ENCODE measurements at regions not wholly inside any gene's neighbourhood (a gene's known extent, or its start where the extent isn't known, plus 50 kb on each side); places are given as distances from the start of the nearest gene placed in this dataset.
"Not testable (repeated sequence)": the region's sequence is repeated elsewhere in the genome, so short reads cannot be mapped to it uniquely, and the experiment has no call there.

DNA sequence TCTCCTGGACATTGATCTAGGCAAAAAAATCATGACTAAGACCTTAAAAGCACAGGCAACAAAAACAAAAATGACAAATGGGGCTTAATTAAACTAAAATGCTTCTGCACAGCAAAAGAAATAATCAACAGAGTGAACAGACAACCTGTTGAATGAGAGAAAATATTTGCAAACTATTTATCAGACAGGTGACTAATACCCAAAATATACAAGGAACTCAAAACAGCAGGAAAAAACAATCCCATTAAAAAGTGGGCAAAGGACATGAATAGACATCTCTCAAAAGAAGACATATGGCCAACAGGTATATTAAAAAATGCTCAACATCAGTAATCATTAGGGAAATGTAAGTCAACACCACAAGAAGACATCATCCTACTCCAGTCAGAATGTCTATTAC lies 166.8 kb downstream of the MTERF1 start:
- TF ChIP-seq, protein P1, sequence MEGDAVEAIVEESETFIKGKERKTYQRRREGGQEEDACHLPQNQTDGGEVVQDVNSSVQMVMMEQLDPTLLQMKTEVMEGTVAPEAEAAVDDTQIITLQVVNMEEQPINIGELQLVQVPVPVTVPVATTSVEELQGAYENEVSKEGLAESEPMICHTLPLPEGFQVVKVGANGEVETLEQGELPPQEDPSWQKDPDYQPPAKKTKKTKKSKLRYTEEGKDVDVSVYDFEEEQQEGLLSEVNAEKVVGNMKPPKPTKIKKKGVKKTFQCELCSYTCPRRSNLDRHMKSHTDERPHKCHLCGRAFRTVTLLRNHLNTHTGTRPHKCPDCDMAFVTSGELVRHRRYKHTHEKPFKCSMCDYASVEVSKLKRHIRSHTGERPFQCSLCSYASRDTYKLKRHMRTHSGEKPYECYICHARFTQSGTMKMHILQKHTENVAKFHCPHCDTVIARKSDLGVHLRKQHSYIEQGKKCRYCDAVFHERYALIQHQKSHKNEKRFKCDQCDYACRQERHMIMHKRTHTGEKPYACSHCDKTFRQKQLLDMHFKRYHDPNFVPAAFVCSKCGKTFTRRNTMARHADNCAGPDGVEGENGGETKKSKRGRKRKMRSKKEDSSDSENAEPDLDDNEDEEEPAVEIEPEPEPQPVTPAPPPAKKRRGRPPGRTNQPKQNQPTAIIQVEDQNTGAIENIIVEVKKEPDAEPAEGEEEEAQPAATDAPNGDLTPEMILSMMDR (IDR thresholded peaks at IDR 0.05; ENCODE audit: insufficient read depth, low read depth, low read length, missing control alignments) = no peak
- no peak for DNase-seq (ENCODE audit: low read depth)
- no peak overlapping the region for H3K4me3 ChIP-seq (ENCODE audit: low read depth, low read length)

DNA sequence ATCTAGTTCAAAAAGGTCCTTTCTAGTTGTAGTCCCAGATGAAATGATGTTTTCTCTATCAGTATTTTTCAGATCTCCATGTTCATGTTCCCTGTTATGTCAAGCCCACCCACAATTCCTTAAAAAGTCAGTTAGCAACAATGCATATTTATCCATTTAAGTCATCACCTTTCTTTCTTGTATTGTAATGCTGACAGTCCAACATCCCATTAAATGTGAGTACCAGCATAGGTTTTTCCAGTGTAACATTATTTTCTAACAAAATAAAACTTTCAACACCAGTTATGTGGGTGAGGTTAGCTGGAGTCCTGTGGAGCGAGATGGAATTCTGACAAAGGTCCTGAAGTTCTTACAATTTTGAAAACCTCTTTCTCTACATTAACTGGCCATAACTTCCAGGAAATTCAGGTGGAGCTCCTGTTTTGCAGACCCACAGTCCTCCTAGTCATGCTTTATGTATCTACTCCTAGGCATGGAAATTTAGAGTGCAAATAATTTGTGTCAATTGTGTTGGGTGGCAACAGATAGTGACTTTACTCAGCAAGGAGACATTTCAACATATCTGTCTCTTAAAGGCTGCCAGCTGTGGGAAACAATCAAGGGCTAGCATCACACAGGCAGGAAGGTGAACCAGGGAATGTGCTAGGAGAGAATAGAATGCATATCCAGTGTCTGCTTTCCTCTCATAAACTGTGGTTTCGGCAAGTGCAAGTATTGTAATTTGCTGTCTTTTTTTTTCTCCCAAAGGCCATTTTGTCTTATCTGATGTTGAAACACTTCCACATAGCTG lies 162.6 kb downstream of the MTERF1 start:
- TF ChIP-seq, protein P1 (IDR thresholded peaks at IDR 0.05; ENCODE audit: insufficient read depth, low read depth, low read length, missing control alignments) = no peak
- H3K4me3 ChIP-seq (ENCODE audit: low read depth, low read length) = no peak overlapping the region
- no peak for DNase-seq (ENCODE audit: low read depth)

DNA sequence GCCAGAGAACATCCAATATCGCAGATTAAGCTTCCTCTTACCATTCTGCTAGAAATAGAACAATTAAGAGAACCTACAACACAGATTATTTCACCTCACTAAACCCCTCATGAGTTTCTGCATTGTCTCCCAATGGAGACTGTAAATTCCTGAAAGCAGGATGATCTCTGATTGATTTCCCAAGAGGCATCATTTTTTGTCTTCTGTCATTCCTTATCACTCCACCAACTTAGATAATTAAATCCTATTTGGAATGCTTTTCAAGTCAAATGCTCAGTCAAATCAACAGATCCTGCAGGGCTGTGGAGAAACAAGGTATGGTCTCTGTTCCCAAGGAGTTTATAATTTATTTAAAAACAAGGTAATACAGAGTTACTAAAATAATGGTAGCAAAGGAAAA lies 161.5 kb downstream of the MTERF1 start:
- TF ChIP-seq, protein P1 (IDR thresholded peaks at IDR 0.05; ENCODE audit: insufficient read depth, low read depth, low read length, missing control alignments) = no peak
- no peak overlapping the region for H3K4me3 ChIP-seq (ENCODE audit: low read depth, low read length)
- DNase-seq (ENCODE audit: low read depth) = no peak

DNA sequence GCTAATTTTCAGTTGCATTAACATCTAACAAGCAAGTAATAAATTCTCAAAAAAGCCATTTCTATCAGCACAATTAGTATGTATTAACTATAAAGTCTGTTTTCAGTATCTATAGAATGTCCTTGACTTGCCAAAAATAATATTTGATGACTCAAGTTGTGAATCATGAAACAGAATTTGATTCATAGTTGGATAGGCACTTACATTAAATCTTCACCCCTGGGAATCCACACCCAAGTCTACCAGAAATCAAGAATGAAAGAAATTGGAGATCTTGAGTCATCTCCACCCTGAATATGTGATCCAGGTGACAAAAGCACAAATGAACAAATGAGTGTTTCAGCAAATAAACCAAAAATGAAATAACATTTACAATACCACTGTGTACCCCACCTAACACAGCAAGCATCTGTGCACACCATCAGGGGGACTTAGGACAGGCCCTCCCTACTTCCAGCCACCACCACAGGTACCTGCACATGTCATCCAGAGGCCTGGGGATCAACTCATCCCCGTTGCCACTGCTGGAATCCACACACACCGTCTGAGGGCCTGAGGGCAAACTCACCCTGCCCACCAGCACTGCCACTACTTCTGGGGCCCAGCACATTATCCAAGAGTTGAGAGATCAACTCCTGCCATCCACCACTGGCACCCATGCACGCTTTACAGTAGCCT lies 160.1 kb downstream of the MTERF1 start:
- no peak overlapping the region for H3K4me3 ChIP-seq (ENCODE audit: low read depth, low read length)
- TF ChIP-seq, protein P1 (IDR thresholded peaks at IDR 0.05; ENCODE audit: insufficient read depth, low read depth, low read length, missing control alignments) = no peak
- DNase-seq (ENCODE audit: low read depth) = no peak

DNA sequence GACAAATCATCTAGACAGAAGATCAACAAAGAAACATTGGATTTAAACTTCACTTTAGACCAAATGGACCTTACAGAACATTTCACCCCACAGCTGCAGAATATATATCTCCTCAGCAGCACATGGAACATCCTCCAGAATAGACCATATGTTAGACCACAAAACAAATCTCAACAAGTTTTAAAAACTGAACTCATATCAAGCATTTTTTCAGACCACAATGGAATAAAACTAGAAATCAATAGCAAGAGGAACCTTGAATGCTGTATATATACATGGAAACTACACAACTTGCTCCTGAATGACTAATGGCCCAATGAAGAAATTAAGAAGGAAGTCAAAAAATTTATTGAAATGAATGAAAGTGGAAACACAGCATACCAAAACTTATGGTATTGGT lies 157.7 kb downstream of the MTERF1 start:
- no peak for DNase-seq (ENCODE audit: low read depth)
- TF ChIP-seq, protein P1 (IDR thresholded peaks at IDR 0.05; ENCODE audit: insufficient read depth, low read depth, low read length, missing control alignments) = no peak
- H3K4me3 ChIP-seq (ENCODE audit: low read depth, low read length) = no peak overlapping the region

DNA sequence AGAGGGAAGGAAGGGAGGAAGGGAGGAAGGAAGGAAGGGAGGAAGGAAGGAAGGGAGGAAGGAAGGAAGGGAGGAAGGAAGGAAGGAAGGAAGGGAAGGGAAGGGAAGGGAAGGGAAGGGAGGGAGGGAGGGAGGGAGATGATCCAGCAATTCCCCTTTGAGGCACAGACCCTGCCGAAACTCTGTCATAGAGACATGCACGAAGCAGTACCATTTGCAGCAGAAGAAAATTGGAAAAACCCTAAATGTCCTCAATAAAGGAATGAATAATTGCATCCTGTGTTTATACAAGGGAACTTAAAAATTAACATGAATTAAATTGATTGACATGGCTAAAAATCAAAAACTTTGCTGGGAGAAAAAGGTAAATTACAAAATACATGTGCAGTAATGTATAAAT lies 151.5 kb downstream of the MTERF1 start:
- not testable (repeated sequence) for H3K4me3 ChIP-seq (ENCODE audit: low read depth, low read length); DNase-seq (ENCODE audit: low read depth)

DNA sequence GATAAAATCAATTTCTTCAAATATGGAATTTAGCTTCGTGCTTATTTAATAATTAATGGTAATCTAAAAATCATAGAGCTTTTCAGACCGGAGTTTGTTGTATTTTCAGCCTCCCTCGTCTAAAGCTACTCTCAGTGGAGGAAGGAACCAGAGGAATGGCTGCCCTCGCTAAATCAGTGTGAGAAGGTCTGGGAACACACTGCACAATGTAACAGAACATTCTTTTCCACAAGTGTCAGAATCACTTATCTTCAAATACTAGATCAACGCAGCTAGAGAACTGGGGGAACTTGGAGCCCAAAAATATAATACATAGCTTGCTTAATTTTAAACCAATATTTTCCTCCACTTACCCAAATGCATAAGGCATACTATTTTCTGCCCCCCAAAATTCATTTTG lies 148.5 kb downstream of the MTERF1 start:
- no peak overlapping the region for H3K4me3 ChIP-seq (ENCODE audit: low read depth, low read length)
- TF ChIP-seq, protein P1 (IDR thresholded peaks at IDR 0.05; ENCODE audit: insufficient read depth, low read depth, low read length, missing control alignments) = no peak

More for the DNA sequence above, 148.5 kb downstream of the MTERF1 start:
- DNase-seq (ENCODE audit: low read depth) = no peak
